ENCODE measurements at regions not wholly inside any gene's neighbourhood (a gene's known extent, or its start where the extent isn't known, plus 50 kb on each side); places are given as distances from the start of the nearest gene placed in this dataset.
A peak's percentile ranks its signal among the peaks of the same experiment; 100 is the strongest.
"Not testable (repeated sequence)": the region's sequence is repeated elsewhere in the genome, so short reads cannot be mapped to it uniquely, and the experiment has no call there.

GRCh38 chr15:56568466-56569167 lies 103.7 kb upstream of the MNS1 start:
- no peaks in the 10 kb centered on the region for H3K4me1 Mint-ChIP-seq (ENCODE audit: low read depth)
- peaks cover 10% of the 10 kb centered on the region for H3K27me3 Mint-ChIP-seq (ENCODE audit: low read depth)
- DNase-seq (no peak), ATAC-seq (no peak)
- H3K36me3 Mint-ChIP-seq (ENCODE audit: insufficient read depth) = no peaks in the 10 kb centered on the region
- no peaks in the 10 kb centered on the region for H3K9me3 Mint-ChIP-seq
- H3K4me3 Mint-ChIP-seq = no peak overlapping the region

GRCh38 chr15:56557415-56557814 lies 92.5 kb upstream of the MNS1 start:
- no peaks in the 10 kb centered on the region for H3K36me3 Mint-ChIP-seq (ENCODE audit: insufficient read depth)
- ATAC-seq (no peak), DNase-seq (no peak)
- no peaks in the 10 kb centered on the region for H3K4me1 Mint-ChIP-seq (ENCODE audit: low read depth)
- no peak overlapping the region for H3K4me3 Mint-ChIP-seq
- peaks cover 29% of the 10 kb centered on the region for H3K9me3 Mint-ChIP-seq
- peaks cover 7% of the 10 kb centered on the region for H3K27me3 Mint-ChIP-seq (ENCODE audit: low read depth)

GRCh38 chr15:56553486-56553885 lies 88.5 kb upstream of the MNS1 start:
- Mint-ChIP-seq H3K27me3 (ENCODE audit: low read depth) (peaks cover 1% of the 10 kb centered on the region), H3K4me3 (no peak overlapping the region), H3K36me3 (ENCODE audit: insufficient read depth) (no peaks in the 10 kb centered on the region), H3K4me1 (ENCODE audit: low read depth) (no peaks in the 10 kb centered on the region), H3K9me3 (peaks cover 24% of the 10 kb centered on the region)
- DNase-seq (no peak), ATAC-seq (no peak)

- Mint-ChIP-seq H3K27me3 (ENCODE audit: low read depth) (peaks cover under 1% of the 10 kb centered on the region), H3K4me1 (ENCODE audit: low read depth) (no peaks in the 10 kb centered on the region), H3K9me3 (peaks cover 16% of the 10 kb centered on the region), H3K36me3 (ENCODE audit: insufficient read depth) (no peaks in the 10 kb centered on the region), H3K4me3 (no peak overlapping the region)
- no peak for ATAC-seq
- no peak for DNase-seq
These were observed 87.7 kb upstream of the MNS1 start for GRCh38 chr15:56552659-56553058.

GRCh38 chr15:56540570-56540969 lies 75.6 kb upstream of the MNS1 start:
- not testable (repeated sequence) for DNase-seq; ATAC-seq; H3K27me3 Mint-ChIP-seq (ENCODE audit: low read depth); H3K4me1 Mint-ChIP-seq (ENCODE audit: low read depth); H3K36me3 Mint-ChIP-seq (ENCODE audit: insufficient read depth); H3K4me3 Mint-ChIP-seq
- H3K9me3 Mint-ChIP-seq = peaks cover 16% of the 10 kb centered on the region

- not testable (repeated sequence) for H3K4me3 Mint-ChIP-seq; DNase-seq; H3K4me1 Mint-ChIP-seq (ENCODE audit: low read depth); ATAC-seq; H3K27me3 Mint-ChIP-seq (ENCODE audit: low read depth); H3K36me3 Mint-ChIP-seq (ENCODE audit: insufficient read depth)
- peaks cover 16% of the 10 kb centered on the region for H3K9me3 Mint-ChIP-seq
These were observed 75.2 kb upstream of the MNS1 start for GRCh38 chr15:56540157-56540556.

GRCh38 chr15:56538901-56539545 lies 74.1 kb upstream of the MNS1 start:
- peaks cover 5% of the 10 kb centered on the region for H3K9me3 Mint-ChIP-seq
- DNase-seq (no peak), ATAC-seq (no peak)
- no peaks in the 10 kb centered on the region for H3K27me3 Mint-ChIP-seq (ENCODE audit: low read depth)
- no peaks in the 10 kb centered on the region for H3K36me3 Mint-ChIP-seq (ENCODE audit: insufficient read depth)
- peaks cover 7% of the 10 kb centered on the region for H3K4me1 Mint-ChIP-seq (ENCODE audit: low read depth)
- H3K4me3 Mint-ChIP-seq = no peak overlapping the region

- no peaks in the 10 kb centered on the region for H3K36me3 Mint-ChIP-seq (ENCODE audit: insufficient read depth)
- ATAC-seq (peak in 1 of 2 donors; percentile 48), DNase-seq (peak; percentile 7)
- no peak overlapping the region for H3K4me3 Mint-ChIP-seq
- H3K9me3 Mint-ChIP-seq = no peaks in the 10 kb centered on the region
- H3K27me3 Mint-ChIP-seq (ENCODE audit: low read depth) = no peaks in the 10 kb centered on the region
- H3K4me1 Mint-ChIP-seq (ENCODE audit: low read depth) = peaks cover 7% of the 10 kb centered on the region
These were observed 72.9 kb upstream of the MNS1 start for GRCh38 chr15:56537881-56538280.

- Mint-ChIP-seq H3K27me3 (ENCODE audit: low read depth) (no peaks in the 10 kb centered on the region), H3K4me3 (no peak overlapping the region), H3K4me1 (ENCODE audit: low read depth) (peaks cover 7% of the 10 kb centered on the region), H3K36me3 (ENCODE audit: insufficient read depth) (no peaks in the 10 kb centered on the region), H3K9me3 (no peaks in the 10 kb centered on the region)
- DNase-seq (no peak), ATAC-seq (no peak)
These were observed 69.8 kb upstream of the MNS1 start for GRCh38 chr15:56534728-56535127.

GRCh38 chr15:56533731-56534403 lies 68.9 kb upstream of the MNS1 start:
- ATAC-seq (no peak), DNase-seq (no peak)
- H3K36me3 Mint-ChIP-seq (ENCODE audit: insufficient read depth) = no peaks in the 10 kb centered on the region
- no peaks in the 10 kb centered on the region for H3K9me3 Mint-ChIP-seq
- no peaks in the 10 kb centered on the region for H3K27me3 Mint-ChIP-seq (ENCODE audit: low read depth)
- peaks cover 7% of the 10 kb centered on the region for H3K4me1 Mint-ChIP-seq (ENCODE audit: low read depth)
- no peak overlapping the region for H3K4me3 Mint-ChIP-seq

- H3K9me3 Mint-ChIP-seq = no peaks in the 10 kb centered on the region
- DNase-seq = no peak
- no peaks in the 10 kb centered on the region for H3K36me3 Mint-ChIP-seq (ENCODE audit: insufficient read depth)
- H3K4me3 Mint-ChIP-seq = no peak overlapping the region
- peaks cover 2% of the 10 kb centered on the region for H3K4me1 Mint-ChIP-seq (ENCODE audit: low read depth)
- no peak for ATAC-seq
- peaks cover under 1% of the 10 kb centered on the region for H3K27me3 Mint-ChIP-seq (ENCODE audit: low read depth)
These were observed 68.0 kb upstream of the MNS1 start for GRCh38 chr15:56532721-56533460.

GRCh38 chr15:56530157-56530556 lies 65.2 kb upstream of the MNS1 start:
- H3K36me3 Mint-ChIP-seq (ENCODE audit: insufficient read depth) = no peaks in the 10 kb centered on the region
- no peak for DNase-seq
- peaks cover 7% of the 10 kb centered on the region for H3K27me3 Mint-ChIP-seq (ENCODE audit: low read depth)
- no peaks in the 10 kb centered on the region for H3K9me3 Mint-ChIP-seq
- ATAC-seq = no peak
- H3K4me1 Mint-ChIP-seq (ENCODE audit: low read depth) = no peaks in the 10 kb centered on the region
- no peak overlapping the region for H3K4me3 Mint-ChIP-seq

- Mint-ChIP-seq H3K36me3 (ENCODE audit: insufficient read depth) (no peaks in the 10 kb centered on the region), H3K9me3 (no peaks in the 10 kb centered on the region), H3K4me3 (no peak overlapping the region), H3K27me3 (ENCODE audit: low read depth) (peaks cover 8% of the 10 kb centered on the region), H3K4me1 (ENCODE audit: low read depth) (no peaks in the 10 kb centered on the region)
- no peak for ATAC-seq
- DNase-seq = no peak
These were observed 63.2 kb upstream of the MNS1 start for GRCh38 chr15:56528136-56528535.

GRCh38 chr15:56524915-56525314 lies 60.0 kb upstream of the MNS1 start:
- Mint-ChIP-seq H3K27me3 (ENCODE audit: low read depth) (peaks cover 8% of the 10 kb centered on the region), H3K4me1 (ENCODE audit: low read depth) (no peaks in the 10 kb centered on the region), H3K4me3 (no peak overlapping the region), H3K36me3 (ENCODE audit: insufficient read depth) (no peaks in the 10 kb centered on the region), H3K9me3 (peaks cover 2% of the 10 kb centered on the region)
- ATAC-seq (no peak), DNase-seq (no peak)

All from activated T-cell treated with anti-CD3 and anti-CD28 coated beads, Interleukin-2, amount 50 U/mL, for 4 hours (primary cell).